ENCODE measurements at regions not wholly inside any gene's neighbourhood (a gene's known extent, or its start where the extent isn't known, plus 50 kb on each side); places are given as distances from the start of the nearest gene placed in this dataset.

DNA sequence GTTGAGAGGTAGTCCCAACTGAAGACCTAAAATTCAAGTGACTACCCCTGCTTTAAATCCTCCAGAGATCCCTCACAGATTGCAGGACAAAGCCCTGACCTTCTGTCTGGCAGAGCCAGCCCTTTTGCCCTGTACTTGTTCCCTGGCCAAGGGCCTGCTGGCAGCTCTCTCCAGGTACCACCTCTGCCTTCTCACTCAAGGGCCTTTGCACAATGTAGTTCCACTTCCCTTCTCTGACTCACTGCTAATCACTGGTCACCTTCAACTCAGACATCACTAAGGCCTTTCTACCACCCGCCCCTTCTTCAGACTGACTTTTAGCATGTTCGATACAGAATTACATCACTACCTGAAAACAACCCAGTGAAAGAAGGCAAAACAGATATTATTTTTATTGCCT lies 411.0 kb downstream of the TMEM182 start:
- TF ChIP-seq, protein P1, sequence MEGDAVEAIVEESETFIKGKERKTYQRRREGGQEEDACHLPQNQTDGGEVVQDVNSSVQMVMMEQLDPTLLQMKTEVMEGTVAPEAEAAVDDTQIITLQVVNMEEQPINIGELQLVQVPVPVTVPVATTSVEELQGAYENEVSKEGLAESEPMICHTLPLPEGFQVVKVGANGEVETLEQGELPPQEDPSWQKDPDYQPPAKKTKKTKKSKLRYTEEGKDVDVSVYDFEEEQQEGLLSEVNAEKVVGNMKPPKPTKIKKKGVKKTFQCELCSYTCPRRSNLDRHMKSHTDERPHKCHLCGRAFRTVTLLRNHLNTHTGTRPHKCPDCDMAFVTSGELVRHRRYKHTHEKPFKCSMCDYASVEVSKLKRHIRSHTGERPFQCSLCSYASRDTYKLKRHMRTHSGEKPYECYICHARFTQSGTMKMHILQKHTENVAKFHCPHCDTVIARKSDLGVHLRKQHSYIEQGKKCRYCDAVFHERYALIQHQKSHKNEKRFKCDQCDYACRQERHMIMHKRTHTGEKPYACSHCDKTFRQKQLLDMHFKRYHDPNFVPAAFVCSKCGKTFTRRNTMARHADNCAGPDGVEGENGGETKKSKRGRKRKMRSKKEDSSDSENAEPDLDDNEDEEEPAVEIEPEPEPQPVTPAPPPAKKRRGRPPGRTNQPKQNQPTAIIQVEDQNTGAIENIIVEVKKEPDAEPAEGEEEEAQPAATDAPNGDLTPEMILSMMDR (IDR thresholded peaks at IDR 0.05; ENCODE audit: low read depth, low read length, missing input control) = no peak
- TF ChIP-seq, protein P2, sequence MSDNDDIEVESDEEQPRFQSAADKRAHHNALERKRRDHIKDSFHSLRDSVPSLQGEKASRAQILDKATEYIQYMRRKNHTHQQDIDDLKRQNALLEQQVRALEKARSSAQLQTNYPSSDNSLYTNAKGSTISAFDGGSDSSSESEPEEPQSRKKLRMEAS (IDR thresholded peaks at IDR 0.05) = no peak
- TF ChIP-seq FOXA2 (IDR thresholded peaks at IDR 0.05) = no peak
- no peak for TF ChIP-seq RXRA (IDR thresholded peaks at IDR 0.05)
- no peak for TF ChIP-seq FOXA1 (IDR thresholded peaks at IDR 0.05)
- TF ChIP-seq, protein P3, sequence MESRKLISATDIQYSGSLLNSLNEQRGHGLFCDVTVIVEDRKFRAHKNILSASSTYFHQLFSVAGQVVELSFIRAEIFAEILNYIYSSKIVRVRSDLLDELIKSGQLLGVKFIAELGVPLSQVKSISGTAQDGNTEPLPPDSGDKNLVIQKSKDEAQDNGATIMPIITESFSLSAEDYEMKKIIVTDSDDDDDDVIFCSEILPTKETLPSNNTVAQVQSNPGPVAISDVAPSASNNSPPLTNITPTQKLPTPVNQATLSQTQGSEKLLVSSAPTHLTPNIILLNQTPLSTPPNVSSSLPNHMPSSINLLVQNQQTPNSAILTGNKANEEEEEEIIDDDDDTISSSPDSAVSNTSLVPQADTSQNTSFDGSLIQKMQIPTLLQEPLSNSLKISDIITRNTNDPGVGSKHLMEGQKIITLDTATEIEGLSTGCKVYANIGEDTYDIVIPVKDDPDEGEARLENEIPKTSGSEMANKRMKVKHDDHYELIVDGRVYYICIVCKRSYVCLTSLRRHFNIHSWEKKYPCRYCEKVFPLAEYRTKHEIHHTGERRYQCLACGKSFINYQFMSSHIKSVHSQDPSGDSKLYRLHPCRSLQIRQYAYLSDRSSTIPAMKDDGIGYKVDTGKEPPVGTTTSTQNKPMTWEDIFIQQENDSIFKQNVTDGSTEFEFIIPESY (IDR thresholded peaks at IDR 0.05) = no peak
- TF ChIP-seq, protein P4, sequence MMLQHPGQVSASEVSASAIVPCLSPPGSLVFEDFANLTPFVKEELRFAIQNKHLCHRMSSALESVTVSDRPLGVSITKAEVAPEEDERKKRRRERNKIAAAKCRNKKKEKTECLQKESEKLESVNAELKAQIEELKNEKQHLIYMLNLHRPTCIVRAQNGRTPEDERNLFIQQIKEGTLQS (IDR thresholded peaks at IDR 0.05) = no peak
- no peak for TF ChIP-seq JUND (IDR thresholded peaks at IDR 0.05)
- no peak for TF ChIP-seq NR2F2 (IDR thresholded peaks at IDR 0.05)
- TF ChIP-seq GABPA (IDR thresholded peaks at IDR 0.05 in 1 of 2, conservative IDR thresholded peaks at IDR 0.05 in 1 of 2) = no peak
- no peak for TF ChIP-seq EGR1 (IDR thresholded peaks at IDR 0.05; ENCODE audit: low read depth in 2 of 2)
- no peak for TF ChIP-seq TAF1 (conservative IDR thresholded peaks at IDR 0.05)
- TF ChIP-seq HNF4A (conservative IDR thresholded peaks at IDR 0.05) = no peak
- no peak for TF ChIP-seq YY1 (IDR thresholded peaks at IDR 0.05)
- TF ChIP-seq, protein P5, sequence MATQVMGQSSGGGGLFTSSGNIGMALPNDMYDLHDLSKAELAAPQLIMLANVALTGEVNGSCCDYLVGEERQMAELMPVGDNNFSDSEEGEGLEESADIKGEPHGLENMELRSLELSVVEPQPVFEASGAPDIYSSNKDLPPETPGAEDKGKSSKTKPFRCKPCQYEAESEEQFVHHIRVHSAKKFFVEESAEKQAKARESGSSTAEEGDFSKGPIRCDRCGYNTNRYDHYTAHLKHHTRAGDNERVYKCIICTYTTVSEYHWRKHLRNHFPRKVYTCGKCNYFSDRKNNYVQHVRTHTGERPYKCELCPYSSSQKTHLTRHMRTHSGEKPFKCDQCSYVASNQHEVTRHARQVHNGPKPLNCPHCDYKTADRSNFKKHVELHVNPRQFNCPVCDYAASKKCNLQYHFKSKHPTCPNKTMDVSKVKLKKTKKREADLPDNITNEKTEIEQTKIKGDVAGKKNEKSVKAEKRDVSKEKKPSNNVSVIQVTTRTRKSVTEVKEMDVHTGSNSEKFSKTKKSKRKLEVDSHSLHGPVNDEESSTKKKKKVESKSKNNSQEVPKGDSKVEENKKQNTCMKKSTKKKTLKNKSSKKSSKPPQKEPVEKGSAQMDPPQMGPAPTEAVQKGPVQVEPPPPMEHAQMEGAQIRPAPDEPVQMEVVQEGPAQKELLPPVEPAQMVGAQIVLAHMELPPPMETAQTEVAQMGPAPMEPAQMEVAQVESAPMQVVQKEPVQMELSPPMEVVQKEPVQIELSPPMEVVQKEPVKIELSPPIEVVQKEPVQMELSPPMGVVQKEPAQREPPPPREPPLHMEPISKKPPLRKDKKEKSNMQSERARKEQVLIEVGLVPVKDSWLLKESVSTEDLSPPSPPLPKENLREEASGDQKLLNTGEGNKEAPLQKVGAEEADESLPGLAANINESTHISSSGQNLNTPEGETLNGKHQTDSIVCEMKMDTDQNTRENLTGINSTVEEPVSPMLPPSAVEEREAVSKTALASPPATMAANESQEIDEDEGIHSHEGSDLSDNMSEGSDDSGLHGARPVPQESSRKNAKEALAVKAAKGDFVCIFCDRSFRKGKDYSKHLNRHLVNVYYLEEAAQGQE (IDR thresholded peaks at IDR 0.05) = no peak
- no peak for TF ChIP-seq HNF4G (IDR thresholded peaks at IDR 0.05)
- TF ChIP-seq RAD21 (IDR thresholded peaks at IDR 0.05) = no peak
- no peak for TF ChIP-seq SP1 (IDR thresholded peaks at IDR 0.05)
- Histone ChIP-seq H3K4me1 (ENCODE audit: control insufficient read depth in 4 of 4, insufficient read depth in 4 of 4, low read length in 3 of 4) (no peaks in the 10 kb centered on the region), H3K36me3 (ENCODE audit: control insufficient read depth in 4 of 4, insufficient read depth in 3 of 4, low read depth in 1 of 4, low read length in 3 of 4) (no peaks in the 10 kb centered on the region), H3K27me3 (ENCODE audit: control insufficient read depth in 4 of 4, insufficient read depth in 4 of 4, low read length in 3 of 4) (no peaks in the 10 kb centered on the region), H3K27ac (ENCODE audit: low read depth in 1 of 2, low read length in 2 of 2) (no peak overlapping the region), H3K9ac (ENCODE audit: low read depth in 1 of 2, low read length in 2 of 2) (no peak overlapping the region), H3K4me3 (ENCODE audit: low read depth in 1 of 3, low read length in 3 of 3) (no peak overlapping the region), H3K9me3 (ENCODE audit: control insufficient read depth in 4 of 4, low read length in 3 of 4) (no peaks in the 10 kb centered on the region)
- WGBS = 97% methylated on average over 2 of the region's 2 CpGs
- DNase-seq (ENCODE audit: low spot score) = no peak
